A549 (cell line): ENCODE measurements at regions not wholly inside any gene's neighbourhood (a gene's known extent, or its start where the extent isn't known, plus 50 kb on each side); places are given as distances from the start of the nearest gene placed in this dataset.

Source experiments
- ATAC-seq, 2 experiments: fragments of 200-7000 bp in 1 of 2; fragments of >200 bp in 1 of 2; cut with Nextera tagmentation in 1 of 2; cut with Tn5 transposase in 1 of 2; 3 replicates each; pipeline versions ENCODE4 v1.8.0 to v1.9.1; 2018 to 2020; ENCODE audit warnings: mild to moderate bottlenecking in 1 of 2, moderate library complexity in 1 of 2
- CTCF ChIA-PET: fragments of 300-600 bp; sonication (Branson Sonifier 250); formaldehyde crosslinking; extraction: SDS; loops from one replicate; lab custom pipeline; 2021; ENCODE audit warnings: antibody characterized with exemption, inconsistent platforms; lab: Yijun Ruan, JAX
- POLR2A ChIA-PET: fragments of 350-600 bp; formaldehyde crosslinking; extraction: SDS; loops from one replicate; lab custom pipeline; 2021; ENCODE audit warnings: antibody characterized with exemption, inconsistent platforms; lab: Yijun Ruan, JAX
- DNase-seq, 2 experiments: peaks; one replicate each; pipeline versions ENCODE4 v3.0.0 to v3.0.0-alpha.2; 2011 to 2016; ENCODE audit warnings: low read depth in 1 of 2, low spot score in 1 of 2
- FAIRE-seq: peaks from 2 replicates; lab custom pipeline; 2011; peaks lifted over from hg19 to GRCh38; lab: Jason Lieb, UNC
- H3K27ac ChIP-seq, 2 experiments: fragments of >200 bp; sonication (Bioruptor Twin); formaldehyde crosslinking; 3 replicates each; pipeline ENCODE4 v1.5.1; 2016 to 2017
- H3K4me1 ChIP-seq: fragments of >200 bp; sonication (Bioruptor Twin); formaldehyde crosslinking; 3 replicates; pipeline ENCODE4 v1.6.1; 2016
- H3K4me2 ChIP-seq: fragments of >200 bp; sonication (Bioruptor Twin); formaldehyde crosslinking; 3 replicates; pipeline ENCODE4 v1.6.1; 2016
- H3K4me3 ChIP-seq: fragments of >200 bp; sonication (Bioruptor Twin); formaldehyde crosslinking; 3 replicates; pipeline ENCODE4 v1.5.1; 2016
- H3K9me3 ChIP-seq: fragments of >200 bp; sonication (Bioruptor Twin); formaldehyde crosslinking; 3 replicates; pipeline ENCODE4 v1.6.1; 2016
- BCL3 ChIP-seq: fragments of >200 bp; sonication (Bioruptor Twin); formaldehyde crosslinking; IDR thresholded peaks from 3 replicates; pipeline ENCODE4 v1.6.1; 2016
- CBX8 ChIP-seq: fragments of 200-600 bp; sonication (generic); IDR thresholded peaks from 2 replicates; pipeline ENCODE4 v1.6.1; 2016
- CEBPB ChIP-seq, 2 experiments: fragments of >200 bp in 1 of 2; sonication (Bioruptor Twin) in 1 of 2; formaldehyde crosslinking in 1 of 2; IDR thresholded peaks; 2 replicates each; pipeline ENCODE4 v1.6.1; 2012 to 2016
- CTCF ChIP-seq: fragments of >200 bp; sonication (Bioruptor Twin); formaldehyde crosslinking; IDR thresholded peaks from 3 replicates; pipeline ENCODE4 v1.5.1; 2016
- E2F6 ChIP-seq: IDR thresholded peaks from 2 replicates; pipeline ENCODE4 v1.6.1; 2012; ENCODE audit warnings: low read depth, borderline replicate concordance
- EP300 ChIP-seq, 2 experiments: fragments of >200 bp; sonication (Bioruptor Twin); formaldehyde crosslinking; IDR thresholded peaks; 2 replicates in 1 of 2; 3 replicates in 1 of 2; pipeline ENCODE4 v1.6.1; 2016 to 2017
- FOSL2 ChIP-seq, 2 experiments: fragments of 450-650 bp in 1 of 2; fragments of >200 bp in 1 of 2; sonication (Bioruptor Twin) in 1 of 2; formaldehyde crosslinking; IDR thresholded peaks; 2 replicates each; pipeline versions ENCODE4 v1.5.0 to v1.6.1; 2016 to 2020; ENCODE audit warnings: mild to moderate bottlenecking in 1 of 2, moderate library complexity in 1 of 2
- GATA3 ChIP-seq: IDR thresholded peaks from 2 replicates; pipeline ENCODE4 v1.6.1; 2012; ENCODE audit warnings: borderline replicate concordance
- HES2 ChIP-seq: fragments of >200 bp; sonication (Bioruptor Twin); formaldehyde crosslinking; IDR thresholded peaks from 2 replicates; pipeline ENCODE4 v1.6.1; 2016
- JUN ChIP-seq, 2 experiments: fragments of >200 bp; sonication (Bioruptor Twin); formaldehyde crosslinking; IDR thresholded peaks; 2 replicates in 1 of 2; 3 replicates in 1 of 2; pipeline ENCODE4 v1.6.1; 2016 to 2017
- MAX ChIP-seq: IDR thresholded peaks from 2 replicates; pipeline ENCODE4 v1.6.1; 2012
- NFE2L2 ChIP-seq: fragments of 150-350 bp; conservative IDR thresholded peaks from 2 replicates; pipeline ENCODE4 v1.6.1; 2014; ENCODE audit warnings: low read length
- PHF8 ChIP-seq: fragments of 200-600 bp; sonication (generic); IDR thresholded peaks from 2 replicates; pipeline ENCODE4 v1.6.1; 2016; ENCODE audit warnings: low read depth, mild to moderate bottlenecking, antibody characterized with exemption, moderate library complexity, borderline replicate concordance
- POLR2A ChIP-seq: IDR thresholded peaks from 2 replicates; pipeline ENCODE4 v1.6.1; 2012; ENCODE audit warnings: mild to moderate bottlenecking, low read length
- POLR2AphosphoS2 ChIP-seq: conservative IDR thresholded peaks from 2 replicates; pipeline ENCODE4 v1.6.1; 2012; ENCODE audit warnings: low read length, improper control_type of control experiment, inconsistent platforms
- RAD21 ChIP-seq, 2 experiments: fragments of >200 bp in 1 of 2; sonication (Bioruptor Twin) in 1 of 2; formaldehyde crosslinking in 1 of 2; IDR thresholded peaks in 1 of 2; conservative IDR thresholded peaks in 1 of 2; 2 replicates in 1 of 2; 3 replicates in 1 of 2; pipeline ENCODE4 v1.6.1; 2012 to 2018; ENCODE audit warnings: inconsistent platforms in 1 of 2
- RARB ChIP-seq: fragments of 250-450 bp; sonication (Bioruptor Pico); IDR thresholded peaks from 2 replicates; pipeline ENCODE4 v1.8.0; 2021; ENCODE audit warnings: mild to moderate bottlenecking, moderate library complexity
- RNF2 ChIP-seq: fragments of 200-600 bp; sonication (generic); IDR thresholded peaks from 2 replicates; pipeline ENCODE4 v1.6.1; 2016; ENCODE audit warnings: low read depth, mild to moderate bottlenecking, antibody characterized with exemption, moderate library complexity, borderline replicate concordance
- SMC3 ChIP-seq: fragments of >200 bp; sonication (Bioruptor Twin); formaldehyde crosslinking; IDR thresholded peaks from 3 replicates; pipeline ENCODE4 v1.6.1; 2018; ENCODE audit warnings: inconsistent platforms
- TP53 ChIP-seq: fragments of 250-450 bp; sonication (Bioruptor Pico); IDR thresholded peaks from 2 replicates; pipeline ENCODE4 v1.5.0; 2021; ENCODE audit warnings: mild to moderate bottlenecking, moderate library complexity
- ZC3H11A ChIP-seq: fragments of 450-650 bp; IDR thresholded peaks from 2 replicates; pipeline ENCODE4 v1.6.1; 2014; ENCODE audit warnings: antibody characterized with exemption, mild to moderate bottlenecking
- ZNF302 ChIP-seq: fragments of 250-450 bp; sonication (Bioruptor Pico); IDR thresholded peaks from 2 replicates; pipeline ENCODE4 v1.9.0; 2021; ENCODE audit warnings: inconsistent platforms, mild to moderate bottlenecking, moderate library complexity
- WGBS: methylation state at CpG from one replicate; pipeline ENCODE4 v1.1.6; 2017; ENCODE audit errors: missing lambda C conversion rate; 5-methylcytosine and 5-hydroxymethylcytosine counted together

GRCh38 chr6:87932361-87932760 is 115.3 kb upstream of the SPACA1 start (continued):
- no peak for TF ChIP-seq FOSL2 (IDR thresholded peaks at IDR 0.05)
- no peak for TF ChIP-seq FOSL2 (CRISPR knock-in tag; IDR thresholded peaks at IDR 0.05)
- TF ChIP-seq NFE2L2: no peak
- no peak for TF ChIP-seq GATA3
- TF ChIP-seq POLR2A: no peak
- TF ChIP-seq RNF2: no peak
- no peak for TF ChIP-seq E2F6
- no peak for TF ChIP-seq POLR2AphosphoS2

GRCh38 chr6:87929843-87930288 is 117.8 kb upstream of the SPACA1 start:
- ATAC-seq (peak; percentile 100), DNase-seq (peak; percentile 74 to 75), FAIRE-seq (no peak)
- 3% methylated on average over 6 of the region's 6 CpGs for WGBS
- TF ChIP-seq TP53 (CRISPR knock-in tag): no peak
- no peak for TF ChIP-seq BCL3
- no peak for TF ChIP-seq CBX8
- TF ChIP-seq MAX: 0 out of 2 replicates have a peak, but pooled peaks have one; percentile 37
- no peak for TF ChIP-seq CEBPB (IDR thresholded peaks at IDR 0.05)
- peak; percentile 84 to 91 for TF ChIP-seq RAD21 (conservative IDR thresholded peaks at IDR 0.05 in 1 of 2, IDR thresholded peaks at IDR 0.05 in 1 of 2)
- TF ChIP-seq CTCF: peak; percentile 68
- TF ChIP-seq GATA3: no peak
- no peak for TF ChIP-seq ZC3H11A
- TF ChIP-seq POLR2AphosphoS2: no peak
- peak; percentile 91 for TF ChIP-seq SMC3
- Histone ChIP-seq H3K4me1 (peaks cover 3% of the 10 kb centered on the region; the same call in 1 of the 3 replicates), H3K4me3 (no peak overlapping the region), H3K27ac (peak overlapping the region; percentile 16 to 73; a peak in 4 of 6 replicates), H3K9me3 (no peaks in the 10 kb centered on the region), H3K4me2 (peak overlapping the region; percentile 47; the same call in 2 of the 3 replicates)
- CTCF ChIA-PET: interaction anchor here (0.5 to 2.7 kb wide), 16 partner anchors 9 to 989 kb away, joined by 3 to 14 read pairs (median 4); no protein-coding TSS in a partner anchor
- POLR2A ChIA-PET: no interaction called here

GRCh38 chr6:87926687-87927086 is 121.0 kb upstream of the SPACA1 start:
- H3K4me3 ChIP-seq: no peak overlapping the region
- no peak overlapping the region for H3K27ac ChIP-seq
- no peak for DNase-seq
- TF ChIP-seq PHF8 (no peak), TP53 (CRISPR knock-in tag) (no peak), EP300 (IDR thresholded peaks at IDR 0.05) (no peak), RARB (CRISPR knock-in tag) (no peak), CEBPB (IDR thresholded peaks at IDR 0.05) (no peak), HES2 (no peak), CBX8 (no peak), JUN (IDR thresholded peaks at IDR 0.05) (no peak), ZNF302 (CRISPR knock-in tag) (no peak), GATA3 (no peak), NFE2L2 (no peak)
- ATAC-seq: no peak
- ChIA-PET POLR2A (no interaction called here), CTCF (no interaction called here)
- no peaks in the 10 kb centered on the region for H3K9me3 ChIP-seq
- H3K4me2 ChIP-seq: no peak overlapping the region
- no peak for FAIRE-seq
- 84% methylated on average over 2 of the region's 2 CpGs for WGBS
- peaks cover 3% of the 10 kb centered on the region; the same call in 1 of the 3 replicates for H3K4me1 ChIP-seq
